ENCODE measurements at regions not wholly inside any gene's neighbourhood (a gene's known extent, or its start where the extent isn't known, plus 50 kb on each side); places are given as distances from the start of the nearest gene placed in this dataset.

DNA sequence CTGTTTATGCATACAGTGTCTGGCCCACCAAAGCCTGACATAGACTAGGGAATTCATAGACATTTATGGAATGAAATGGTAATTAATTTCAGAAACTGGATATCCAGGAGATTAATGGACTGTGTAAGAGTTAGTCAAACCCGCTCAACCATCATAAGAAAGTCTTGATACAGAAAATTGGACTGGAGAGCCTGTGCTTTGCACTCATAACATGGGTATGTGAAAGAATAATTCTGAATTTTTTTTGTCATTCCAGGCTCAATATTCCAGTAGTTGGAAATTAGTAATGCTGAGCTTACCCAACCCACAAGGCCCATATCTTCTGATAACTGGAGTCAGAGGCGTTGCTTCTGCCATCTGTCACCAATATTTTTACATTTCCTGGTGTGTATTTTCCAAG, 799.7 kb upstream of the IGFBP3 start:
- no peak for DNase-seq (ENCODE audit: low spot score)

DNA sequence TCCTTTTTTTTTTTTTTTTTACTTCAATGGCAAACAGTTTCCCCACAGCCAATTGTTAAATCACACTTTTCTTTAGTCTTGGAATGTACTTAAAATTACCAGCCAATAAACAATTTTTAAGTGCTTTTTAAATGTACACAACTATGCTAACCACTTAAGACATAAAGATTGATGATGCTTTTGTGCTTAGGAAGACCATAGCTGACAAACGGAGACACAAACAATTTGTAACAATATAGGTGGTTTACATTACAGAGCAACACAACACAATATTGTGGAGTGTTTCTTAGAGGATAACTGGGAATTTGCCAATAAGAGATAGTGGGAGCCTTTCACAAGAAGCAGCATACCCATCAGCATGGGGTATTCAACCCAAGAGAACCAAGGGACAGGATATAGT, 798.5 kb upstream of the IGFBP3 start:
- DNase-seq (ENCODE audit: low spot score): no peak

DNA sequence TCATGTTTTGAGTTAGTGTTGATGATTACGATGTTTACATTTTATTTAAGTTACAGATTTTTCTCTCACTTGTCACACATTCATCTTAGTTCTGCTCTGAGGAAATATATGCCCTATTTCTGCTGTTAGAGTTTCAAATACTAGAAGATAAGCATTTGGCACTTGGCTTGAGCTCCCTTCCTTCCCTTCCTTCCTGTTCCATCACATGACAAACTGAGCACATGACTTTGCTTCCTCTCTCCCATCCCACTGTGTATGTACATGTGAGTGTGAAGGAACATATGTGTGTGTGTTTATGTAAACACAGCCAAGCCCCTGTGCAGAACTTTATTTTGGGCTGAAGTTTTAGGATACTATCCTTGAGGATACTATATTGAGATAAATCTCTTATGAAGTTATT, 795.9 kb upstream of the IGFBP3 start:
- no peak for DNase-seq (ENCODE audit: low spot score)

DNA sequence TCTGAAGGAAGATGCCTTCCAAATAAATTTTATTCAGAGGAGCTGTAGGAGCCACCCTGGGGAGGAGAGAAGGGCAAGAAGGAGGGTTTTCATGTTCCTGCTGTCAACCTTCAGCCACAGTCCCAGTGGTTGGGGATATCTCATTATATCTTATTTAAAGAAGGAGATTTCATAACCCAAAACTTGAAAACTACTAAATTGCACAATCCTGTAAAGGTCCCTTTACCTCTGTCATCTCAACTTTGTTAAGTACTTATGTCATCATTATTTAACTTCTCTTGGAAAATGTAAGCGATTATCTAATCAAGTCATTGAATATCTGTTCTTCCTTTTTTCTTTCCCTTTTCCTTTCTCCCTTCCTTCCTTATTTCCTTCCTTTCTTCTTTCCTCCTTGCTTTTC, 794.5 kb upstream of the IGFBP3 start:
- no peak for DNase-seq (ENCODE audit: low spot score)

DNA sequence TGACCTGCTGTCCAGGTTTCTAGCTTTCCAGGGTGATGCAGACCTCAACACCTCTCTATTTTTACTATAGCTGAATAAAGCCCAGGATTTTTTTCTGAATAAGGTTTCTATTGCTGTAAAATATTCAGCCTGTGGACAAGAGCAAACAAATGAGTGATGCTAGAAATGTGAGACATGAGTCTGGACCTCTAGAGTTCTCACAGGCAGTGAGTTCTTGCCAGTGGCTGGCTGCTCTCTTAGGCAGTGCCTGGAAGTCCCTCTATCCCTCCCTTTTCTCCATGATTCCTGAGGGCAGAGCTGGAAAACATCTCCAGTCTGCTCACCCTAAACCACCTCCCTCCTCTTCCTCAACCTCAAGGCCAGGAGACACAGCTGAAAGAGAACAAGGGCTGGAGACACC, 793.8 kb upstream of the IGFBP3 start:
- DNase-seq (ENCODE audit: low spot score): no peak

DNA sequence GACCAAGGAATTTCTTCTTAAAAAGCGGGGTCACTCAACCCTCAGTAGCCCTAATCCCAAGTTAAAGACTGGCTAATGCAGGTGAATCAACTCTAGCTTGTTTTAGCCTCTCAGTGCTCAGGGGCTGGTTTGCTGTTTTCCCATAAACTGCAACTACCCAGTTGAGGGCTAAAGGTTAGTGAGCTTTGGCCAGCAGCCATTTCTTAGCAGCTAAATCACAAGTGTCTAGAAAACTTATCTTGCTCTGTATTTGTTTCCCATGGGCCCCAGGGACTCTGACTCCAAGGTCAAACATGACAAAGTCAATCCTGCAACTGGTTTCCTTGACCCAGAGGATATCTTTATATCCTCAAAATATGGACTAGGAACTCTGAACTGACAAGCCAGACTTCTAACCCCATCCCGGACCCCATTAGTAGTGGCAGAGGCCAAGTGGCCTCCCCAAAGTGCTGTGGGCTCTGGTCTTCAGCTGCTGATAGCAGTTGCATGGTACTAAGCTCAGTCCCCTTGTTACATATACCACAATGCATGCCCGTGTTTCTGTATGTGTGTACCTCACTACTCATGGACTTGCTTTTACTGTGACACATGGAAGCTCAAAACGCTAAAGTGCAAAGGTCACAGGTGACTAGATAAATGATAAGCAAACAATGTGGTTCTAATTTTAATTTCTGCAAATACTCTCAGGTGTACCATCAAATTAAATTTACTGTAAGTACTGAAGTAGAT, 793.0 kb upstream of the IGFBP3 start:
- DNase-seq (ENCODE audit: low spot score): no peak

DNA sequence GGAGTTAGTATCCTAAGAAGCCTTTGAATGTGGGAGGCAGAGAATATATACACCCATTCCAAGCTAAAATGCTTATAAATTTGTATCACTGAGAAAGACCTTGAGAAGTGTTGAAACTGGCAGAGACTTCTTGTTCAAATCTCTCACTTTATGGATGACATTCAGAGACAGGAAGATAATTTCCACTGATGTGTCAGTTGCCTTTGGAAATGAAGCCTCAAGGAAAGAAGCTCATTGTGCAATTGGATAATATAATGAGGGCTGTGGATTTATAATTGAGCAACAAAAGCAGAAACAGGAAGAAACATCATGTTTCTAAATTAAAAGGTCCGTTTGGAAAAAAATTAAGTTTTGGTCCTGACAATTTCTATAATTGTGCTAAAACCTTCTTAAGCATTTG, 789.9 kb upstream of the IGFBP3 start:
- no peak for DNase-seq (ENCODE audit: low spot score)

DNA sequence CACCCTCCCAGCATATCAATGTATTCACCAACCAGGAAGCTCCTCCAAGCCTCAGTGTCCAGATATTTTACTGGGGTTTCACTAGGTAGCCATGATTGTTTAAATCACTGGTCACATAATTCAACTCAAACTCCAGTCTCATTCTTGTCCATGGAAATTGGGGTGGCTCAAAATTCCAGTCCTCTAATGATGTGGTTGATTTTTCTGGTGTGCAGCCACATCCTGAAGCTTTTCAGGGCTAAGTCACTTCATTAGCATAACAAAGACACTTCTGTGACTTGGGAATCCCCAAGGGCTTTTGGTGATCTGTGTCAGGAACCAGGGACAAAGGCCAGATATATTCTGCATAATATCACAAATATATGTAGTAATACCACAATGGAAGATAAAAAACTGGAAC, 786.9 kb upstream of the IGFBP3 start:
- no peak for DNase-seq (ENCODE audit: low spot score)

DNA sequence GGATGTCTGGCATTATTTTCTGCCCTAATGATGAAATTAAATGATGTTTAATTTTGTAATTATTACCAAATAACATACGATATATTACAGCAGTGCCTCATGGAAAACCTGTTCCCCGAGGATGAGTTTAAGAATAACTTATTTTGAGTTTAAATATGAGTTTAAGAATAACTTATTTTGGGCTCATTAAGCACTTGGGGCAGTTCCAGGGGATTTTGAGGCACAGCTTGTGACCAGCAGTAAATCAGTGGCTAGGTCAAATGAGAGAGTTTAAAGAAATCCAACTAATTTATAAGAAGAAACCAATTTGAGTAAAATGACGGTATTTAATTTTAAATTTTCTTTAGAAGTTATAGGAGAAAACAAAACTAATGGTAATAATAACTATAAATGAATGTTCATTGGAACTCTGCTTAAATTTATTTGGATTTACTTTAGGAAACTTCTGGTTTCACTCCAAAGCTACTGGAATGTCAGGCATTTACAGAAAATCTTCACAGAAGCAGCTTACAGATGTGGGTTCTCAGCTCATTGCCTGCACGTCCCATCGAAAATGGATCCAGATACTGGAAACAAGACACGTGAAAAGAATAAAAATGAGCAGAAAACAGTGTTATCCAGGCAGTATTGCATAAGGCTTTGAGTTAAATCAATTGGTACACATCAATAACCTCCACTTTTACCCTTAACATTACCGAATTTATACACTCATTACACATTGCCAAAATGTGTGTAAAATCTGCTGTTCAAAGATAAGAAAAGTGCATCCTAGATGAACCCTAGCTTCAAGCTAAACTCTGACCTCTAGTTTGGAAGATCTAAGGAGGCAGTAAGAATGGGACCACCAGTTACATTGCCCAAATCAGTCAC, 784.5 kb upstream of the IGFBP3 start:
- no peak for DNase-seq (ENCODE audit: low spot score)

DNA sequence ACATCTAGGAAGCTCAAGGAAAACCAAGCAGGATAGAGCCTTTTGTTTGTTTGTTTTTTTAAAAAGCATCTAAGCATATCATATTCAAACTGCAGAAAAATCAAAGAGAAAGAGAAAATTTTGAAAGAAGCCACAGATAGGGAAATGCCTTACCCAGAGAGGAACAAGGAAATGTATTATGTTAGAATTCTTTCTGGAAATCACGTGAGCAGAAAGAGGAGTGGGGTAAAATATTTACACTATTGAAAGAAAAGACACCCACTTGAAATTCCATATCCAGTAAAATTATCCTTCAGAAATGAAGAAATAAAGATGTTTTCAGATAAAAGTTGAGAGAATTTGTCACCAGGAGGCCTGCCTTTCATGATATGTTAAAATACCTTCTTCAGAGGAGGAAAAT, 775.7 kb upstream of the IGFBP3 start:
- no peak for DNase-seq (ENCODE audit: low spot score)

DNA sequence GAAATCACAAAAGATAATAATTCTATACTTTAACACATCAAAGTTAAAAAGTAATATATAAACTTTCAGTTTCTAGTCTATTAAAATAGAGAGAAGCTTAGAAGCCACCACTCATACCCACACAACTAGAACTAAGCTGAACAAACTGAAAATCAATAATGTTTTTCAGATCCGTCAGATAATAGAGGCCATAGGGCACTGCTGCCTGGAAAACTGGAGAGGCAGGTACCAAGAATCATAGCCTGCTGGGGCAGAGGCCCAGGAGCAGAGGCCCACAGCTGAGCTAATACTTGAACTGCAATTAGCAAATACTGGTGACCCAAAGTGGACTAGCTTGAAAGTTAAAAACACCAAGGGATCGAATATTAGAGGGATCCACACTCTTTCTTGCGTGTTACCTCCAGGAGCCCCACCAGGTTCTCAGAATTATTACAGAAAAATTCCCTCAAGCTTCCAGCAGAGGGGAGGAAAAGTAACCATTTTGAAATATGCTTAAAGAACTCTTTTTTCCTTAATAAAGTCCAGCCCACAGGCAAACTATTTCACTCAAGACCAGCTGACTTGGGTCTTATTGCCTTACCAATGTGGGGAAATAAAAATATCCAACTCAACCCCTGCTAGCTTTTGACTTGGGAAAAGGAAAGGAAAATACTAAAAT, 774.1 kb upstream of the IGFBP3 start:
- no peak for DNase-seq (ENCODE audit: low spot score)

DNA sequence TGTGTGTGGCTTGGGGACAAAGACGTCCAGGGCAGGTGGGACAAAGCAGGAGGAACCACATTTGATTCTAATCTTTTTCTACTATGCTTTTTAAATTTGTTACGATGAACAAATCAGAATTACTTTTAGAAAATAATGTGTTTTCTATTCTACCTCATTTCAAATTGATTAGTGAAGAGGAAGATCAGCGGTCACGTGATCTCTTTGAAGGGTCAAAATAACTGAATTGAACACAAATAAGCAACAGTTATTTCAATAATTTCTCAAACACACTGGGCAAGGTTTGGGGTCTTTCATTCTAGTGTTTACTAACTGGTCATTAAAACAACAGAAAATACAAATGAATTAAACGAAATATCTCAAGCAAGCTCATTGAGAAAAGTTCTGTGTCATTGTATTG, 773.0 kb upstream of the IGFBP3 start:
- DNase-seq (ENCODE audit: low spot score): no peak

DNA sequence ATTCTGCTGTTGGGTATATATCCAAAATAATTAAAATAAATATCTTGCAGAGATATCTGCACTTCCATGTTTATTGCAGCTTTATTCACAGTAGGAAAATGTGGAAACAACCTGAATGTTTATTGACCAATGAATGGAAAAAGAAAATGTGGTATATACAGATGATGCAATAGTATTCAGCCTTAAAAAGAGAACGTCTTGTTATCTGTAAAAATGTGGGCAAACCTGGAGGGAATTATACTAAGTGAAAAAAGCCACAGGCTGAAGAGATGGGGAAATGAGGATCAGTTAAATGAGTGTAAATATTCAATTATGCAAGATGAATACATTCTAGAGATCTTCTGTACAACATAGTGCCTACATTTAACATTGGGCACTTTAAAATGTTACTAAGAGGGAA, 766.1 kb upstream of the IGFBP3 start:
- no peak for DNase-seq (ENCODE audit: low spot score)

DNA sequence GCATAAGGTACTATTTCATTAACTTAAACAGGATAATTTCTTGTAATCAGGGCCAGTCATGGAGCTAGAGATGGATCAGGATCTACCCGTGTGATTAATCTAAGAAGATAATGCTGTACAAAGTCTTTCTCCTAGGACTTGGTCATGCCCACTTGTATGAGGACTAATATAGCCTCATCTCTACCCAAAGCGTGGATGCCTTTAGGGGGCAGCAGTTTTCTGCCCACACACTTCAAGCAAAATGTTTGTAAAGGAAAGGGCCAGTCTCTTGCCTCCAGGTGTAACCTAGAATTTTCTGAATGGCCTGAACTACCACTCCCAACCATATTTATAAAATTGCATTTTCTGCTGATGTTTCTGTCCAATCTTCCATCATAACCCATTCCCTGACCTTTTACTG, 764.0 kb upstream of the IGFBP3 start:
- no peak for DNase-seq (ENCODE audit: low spot score)

DNA sequence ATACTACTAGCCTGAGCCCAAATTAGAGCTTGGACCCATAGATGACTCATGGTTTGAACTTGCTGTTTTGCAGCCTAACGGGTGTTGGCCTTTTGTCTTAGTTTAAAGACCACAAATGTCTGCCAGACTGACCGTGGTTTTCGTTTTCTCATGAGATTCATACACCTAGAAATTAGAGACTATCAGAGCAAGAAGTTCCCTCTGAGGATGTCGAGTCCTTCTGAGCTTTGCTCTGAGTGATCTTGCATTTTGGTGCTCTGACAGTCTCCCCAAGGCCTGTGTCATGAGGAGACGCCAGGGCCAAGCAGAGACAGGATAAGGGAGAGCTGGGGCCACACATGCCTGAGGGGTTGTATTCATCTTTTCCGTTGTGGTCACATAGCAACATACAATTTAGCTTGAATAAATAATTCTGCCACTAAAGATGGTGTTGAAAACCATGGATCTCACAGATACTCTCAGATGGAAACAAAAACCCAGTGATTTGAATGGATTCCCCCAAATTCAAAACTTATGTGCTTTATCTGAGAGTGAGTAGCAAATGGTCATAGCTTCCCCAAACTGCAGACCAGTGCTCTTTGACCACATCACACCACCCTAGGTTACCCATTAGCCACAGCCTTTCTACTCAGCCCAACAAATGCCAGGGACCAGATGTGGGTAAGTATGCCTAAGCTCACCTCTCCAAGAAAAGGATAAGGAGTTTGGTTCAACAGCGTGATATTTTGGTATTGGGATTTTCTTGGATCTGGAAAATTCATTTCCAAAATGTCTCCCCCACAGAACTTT, 762.0 kb upstream of the IGFBP3 start:
- no peak for DNase-seq (ENCODE audit: low spot score)

DNA sequence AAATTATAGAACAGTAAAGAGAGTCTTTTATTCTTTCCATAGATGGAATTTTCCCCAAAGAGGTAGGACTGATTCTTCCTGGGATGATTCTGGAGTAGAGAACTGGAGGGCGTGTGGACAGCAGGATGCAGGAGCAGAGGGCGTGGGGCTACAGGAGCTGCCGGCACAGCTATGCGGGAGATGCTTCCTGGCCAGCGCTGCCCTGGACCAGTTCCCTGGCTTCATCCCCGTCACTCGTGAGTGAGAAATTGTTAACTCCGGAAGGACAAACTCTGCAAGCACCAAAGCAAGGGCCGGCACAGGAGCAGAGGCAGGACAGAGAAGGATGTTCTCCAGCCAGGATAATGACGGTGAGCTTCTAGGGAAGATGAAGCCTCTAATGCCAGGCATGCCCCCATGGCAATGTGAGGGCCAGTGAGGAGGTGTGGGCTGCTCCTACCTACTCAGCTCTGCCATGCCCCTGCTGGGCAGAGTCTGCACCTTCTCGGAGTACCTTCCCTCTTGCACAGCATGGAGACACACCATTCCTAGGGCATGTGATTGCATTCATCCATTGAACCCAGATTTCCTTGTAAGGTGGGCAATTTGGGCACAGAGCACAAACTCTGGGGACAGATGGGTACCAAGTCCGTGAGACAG, 760.9 kb upstream of the IGFBP3 start:
- DNase-seq (ENCODE audit: low spot score): no peak

DNA sequence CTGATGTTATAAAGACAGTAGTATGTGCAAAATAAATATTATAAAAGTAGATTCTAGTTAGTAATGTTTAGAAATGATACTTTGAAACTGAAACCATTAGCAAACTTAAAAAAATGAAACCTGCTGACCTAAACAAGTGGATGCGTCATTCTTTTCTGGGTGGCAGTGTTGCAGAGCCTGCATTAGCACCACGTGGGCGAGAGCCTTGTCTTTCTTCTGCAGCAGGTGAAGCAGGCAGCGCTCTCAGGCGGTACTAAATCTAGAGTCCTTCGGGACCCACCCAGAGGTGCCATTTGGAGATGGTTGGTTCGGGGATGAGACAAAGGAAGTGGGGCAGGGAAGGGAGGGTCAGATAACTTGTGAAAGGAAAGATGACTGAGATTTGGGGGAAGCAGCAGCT, 759.1 kb upstream of the IGFBP3 start:
- DNase-seq (ENCODE audit: low spot score): no peak

DNA sequence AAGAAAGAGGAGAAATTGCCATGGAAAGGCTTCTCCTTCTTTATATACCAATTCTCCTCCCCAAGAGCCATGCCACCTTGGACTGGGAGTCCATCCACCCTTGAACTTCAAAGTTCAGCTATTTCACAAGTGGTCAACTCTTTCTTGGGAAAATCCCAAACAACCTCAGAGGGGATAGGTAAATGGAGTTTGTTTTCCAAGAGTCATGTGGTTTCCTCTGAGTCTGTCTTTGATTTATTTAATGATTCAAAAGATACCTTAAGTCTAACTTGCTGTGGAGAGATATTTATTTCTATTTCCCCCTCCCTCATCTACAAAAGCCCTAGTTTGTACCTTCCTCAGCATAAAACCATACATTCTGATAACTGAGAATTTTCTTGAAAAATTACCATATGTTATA, 758.6 kb upstream of the IGFBP3 start:
- no peak for DNase-seq (ENCODE audit: low spot score)

DNA sequence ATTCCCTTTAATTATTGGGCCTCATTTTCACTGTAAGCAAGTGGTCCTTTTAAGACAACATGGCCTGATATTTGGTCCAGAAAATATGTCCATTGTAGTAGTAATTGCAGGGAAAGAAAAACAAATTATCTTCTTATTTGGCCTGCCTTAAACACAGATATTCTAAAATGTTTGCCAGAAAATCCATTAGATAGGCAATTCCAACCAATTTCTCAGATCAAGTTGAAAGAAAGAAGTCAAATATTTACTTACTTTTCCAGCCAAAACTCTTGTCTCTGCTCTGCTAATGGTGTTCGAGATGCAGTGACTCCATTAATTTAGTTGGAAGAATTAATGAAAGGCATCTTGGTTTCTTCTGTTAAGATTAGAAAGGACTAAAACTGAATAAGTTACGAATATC, 757.3 kb upstream of the IGFBP3 start:
- DNase-seq (ENCODE audit: low spot score): no peak

DNA sequence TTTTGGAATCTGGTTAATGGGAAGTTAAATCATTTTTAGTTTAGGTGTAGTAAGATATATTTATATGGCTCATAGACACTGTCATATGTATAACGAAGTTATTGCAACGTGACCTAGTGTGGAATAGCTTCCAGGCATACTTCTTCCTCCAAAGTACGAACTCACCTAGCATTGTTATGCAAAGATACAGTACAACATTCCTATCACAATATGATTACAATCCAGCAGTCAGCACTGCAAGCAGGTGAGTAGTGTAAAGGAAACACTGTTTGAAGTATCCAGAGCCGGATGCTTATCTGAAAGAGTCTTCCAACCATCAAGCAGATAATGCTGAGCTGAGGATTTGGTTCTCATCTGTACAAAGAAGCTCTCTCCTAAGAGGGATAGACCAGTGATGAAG, 754.4 kb upstream of the IGFBP3 start:
- no peak for DNase-seq (ENCODE audit: low spot score)

DNA sequence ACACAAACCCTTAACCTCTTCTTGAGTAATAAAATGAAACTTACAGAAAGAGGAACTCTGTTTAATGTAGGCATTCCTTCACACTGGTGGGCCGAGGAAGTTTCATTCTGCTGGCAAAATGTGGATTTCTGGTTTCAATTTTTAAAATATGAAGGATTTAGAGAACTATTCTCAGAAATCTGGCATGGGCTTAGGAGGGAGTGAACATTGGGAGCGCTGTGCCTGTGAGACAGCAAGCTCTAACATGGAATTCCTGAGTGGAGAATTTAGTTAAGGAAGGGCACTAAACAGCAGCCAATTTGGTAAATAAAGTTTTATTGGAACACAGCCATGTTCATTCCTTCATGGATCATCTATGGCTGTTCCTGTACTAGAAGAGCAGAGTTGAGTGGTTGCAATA, 751.8 kb upstream of the IGFBP3 start:
- no peak for DNase-seq (ENCODE audit: low spot score)
